ENCODE measurements at regions not wholly inside any gene's neighbourhood (a gene's known extent, or its start where the extent isn't known, plus 50 kb on each side); places are given as distances from the start of the nearest gene placed in this dataset.

GRCh38 chr3:35042210-35042991 is 596.9 kb upstream of the ARPP21 start:
- POLR2A ChIA-PET = interaction anchor here (0.6 kb wide), 1 partner anchor 14 kb away, joined by 3 read pairs; no protein-coding TSS in a partner anchor
- FAIRE-seq = no peak
- WGBS (ENCODE audit: insufficient coverage, insufficient replicate concordance, low lambda C conversion rate, missing lambda C conversion rate) = 0% methylated on average over 2 of the region's 2 CpGs

More at GRCh38 chr3:35042210-35042991, 596.9 kb upstream of the ARPP21 start:
- CTCF ChIA-PET = no interaction called here
- no peak overlapping the region for H3K4me2 ChIP-seq (ENCODE audit: control insufficient read depth, insufficient read depth)
- no peaks in the 10 kb centered on the region for H3K27me3 ChIP-seq (replicated peaks in 1 of 2; ENCODE audit: control insufficient read depth in 2 of 2, insufficient read depth in 2 of 2, low read length in 1 of 2)
- intact Hi-C loops (cut with micrococcal nuclease; ENCODE audit: unreplicated experiment) = no loop called here
- H3K9ac ChIP-seq (ENCODE audit: control insufficient read depth, insufficient read depth, low read length) = no peak overlapping the region
- H3K4me3 ChIP-seq = no peak overlapping the region
- RAD21 ChIA-PET (ENCODE audit: unreplicated experiment) = no interaction called here
- SMC1A ChIA-PET (ENCODE audit: uncharacterized antibody, unreplicated experiment) = no interaction called here
- H4K20me1 ChIP-seq (ENCODE audit: control insufficient read depth, insufficient read depth) = no peaks in the 10 kb centered on the region
- TF ChIP-seq BCL3 (IDR thresholded peaks at IDR 0.05; ENCODE audit: borderline replicate concordance, insufficient read depth, low read depth, low read length, poor library complexity, severe bottlenecking) (no peak), PML (IDR thresholded peaks at IDR 0.05; ENCODE audit: low read length) (no peak), NFYB (IDR thresholded peaks at IDR 0.05; ENCODE audit: insufficient read depth, low read depth, low read length) (no peak), IRF3 (IDR thresholded peaks at IDR 0.05) (no peak)
- no peak overlapping the region for H3K27ac ChIP-seq (ENCODE audit: control insufficient read depth, insufficient read depth)
- no peaks in the 10 kb centered on the region for H3K79me2 ChIP-seq (ENCODE audit: control insufficient read depth, insufficient read depth, low read length)
- no peaks in the 10 kb centered on the region for H3K9me3 ChIP-seq (replicated peaks; ENCODE audit: control insufficient read depth, insufficient read depth, low read length)
- H2AFZ ChIP-seq (ENCODE audit: control insufficient read depth, low read depth, low read length) = no peak overlapping the region
- in situ Hi-C loops (cut with MboI) = no loop called here
- ATAC-seq = no peak
- H3K4me1 ChIP-seq (ENCODE audit: control insufficient read depth, insufficient read depth, low read length) = no peaks in the 10 kb centered on the region
- no peaks in the 10 kb centered on the region for H3K36me3 ChIP-seq (ENCODE audit: control insufficient read depth in 2 of 2, insufficient read depth in 2 of 2, low read length in 1 of 2)
- no TSS peak for BruUV-seq (replicated peaks)
- DNase-seq (ENCODE audit: low read depth, low spot score) = no peak
